ENCODE measurements at regions not wholly inside any gene's neighbourhood (a gene's known extent, or its start where the extent isn't known, plus 50 kb on each side); places are given as distances from the start of the nearest gene placed in this dataset.

- no peak for DNase-seq
Observed at GRCh38 chr5:62698756-62699155, 120.1 kb downstream of the LRRC70 start.

GRCh38 chr5:62695274-62695673, 116.7 kb downstream of the LRRC70 start:
- no peak for DNase-seq

- no peak for DNase-seq
Observed at GRCh38 chr5:62692946-62693713, 114.5 kb downstream of the LRRC70 start.

GRCh38 chr5:62691946-62692345, 113.3 kb downstream of the LRRC70 start:
- DNase-seq = no peak

GRCh38 chr5:62690421-62690820, 111.8 kb downstream of the LRRC70 start:
- no peak for DNase-seq

GRCh38 chr5:62689599-62690368, 111.2 kb downstream of the LRRC70 start:
- no peak for DNase-seq

GRCh38 chr5:62686692-62687091, 108.1 kb downstream of the LRRC70 start:
- DNase-seq = no peak

GRCh38 chr5:62685221-62685620, 106.6 kb downstream of the LRRC70 start:
- no peak for DNase-seq

GRCh38 chr5:62684310-62684709, 105.7 kb downstream of the LRRC70 start:
- no peak for DNase-seq

- no peak for DNase-seq
Observed at GRCh38 chr5:62682059-62682458, 103.4 kb downstream of the LRRC70 start.

GRCh38 chr5:62681117-62681850, 102.7 kb downstream of the LRRC70 start:
- DNase-seq = no peak

GRCh38 chr5:62680121-62680520, 101.5 kb downstream of the LRRC70 start:
- DNase-seq = no peak

All from stimulated activated CD4-positive, alpha-beta T cell treated with anti-CD3 and anti-CD28 coated beads, Interleukin-4, amount 100 ng/mL, for 1 hour (primary cell).